Pancreas (tissue), 10 donors: ENCODE measurements at regions not wholly inside any gene's neighbourhood (a gene's known extent, or its start where the extent isn't known, plus 50 kb on each side); places are given as distances from the start of the nearest gene placed in this dataset.

Source experiments
- ATAC-seq, 4 donors: fragments of 200-7000 bp; cut with Tn5 transposase; one replicate each; pipeline versions ENCODE4 v1.8.0 to v1.9.1; 2020; ENCODE audit warnings: mild to moderate bottlenecking in 4 of 4, moderate library complexity in 4 of 4
- DNase-seq, 6 donors: peaks; one replicate each; pipeline ENCODE4 v3.0.0-alpha.2; 2020
- FAIRE-seq: peaks from 2 replicates; lab custom pipeline; 2012; peaks lifted over from hg19 to GRCh38; lab: Jason Lieb, UNC
- H3K27ac ChIP-seq, 4 donors: fragments of 200-600 bp; sonication (generic); 1 replicate in 3 of 4; 2 replicates in 1 of 4; pipeline versions ENCODE4 v1.5.0 to v1.8.0; 2020
- H3K27me3 ChIP-seq, 4 donors: fragments of 200-600 bp; one replicate each; pipeline ENCODE4 v1.8.0; 2021
- H3K36me3 ChIP-seq, 3 donors: fragments of 200-600 bp; sonication (generic) in 1 of 3; one replicate each; pipeline versions ENCODE4 v1.5.0 to v1.8.0; 2020 to 2021
- H3K4me1 ChIP-seq, 3 donors: fragments of 200-600 bp; one replicate each; pipeline ENCODE4 v1.8.0; 2021
- H3K4me3 ChIP-seq, 4 donors: fragments of 200-600 bp; sonication (generic) in 2 of 4; one replicate each; pipeline versions ENCODE4 v1.5.0 to v1.8.0; 2020 to 2021
- H3K9me3 ChIP-seq, 4 donors: fragments of 200-600 bp; one replicate each; pipeline ENCODE4 v1.8.0; 2021
- WGBS, 2 donors: extraction: QIAGEN DNeasy Blood & Tissue Kit; methylation state at CpG; one replicate each; pipeline ENCODE4 v1.1.7; 2013; 5-methylcytosine and 5-hydroxymethylcytosine counted together
- intact Hi-C, 3 donors: fragments of 100-400 bp; cut with DNase I; formaldehyde crosslinking; loops; one replicate each; pipeline versions ENCODE4 v1.11.1 to v1.14.2; 2022
- TF ChIP-seq, protein P1 (sequence below), 4 donors: fragments of 200-600 bp; sonication (generic) in 3 of 4; IDR thresholded peaks; one replicate each; pipeline versions ENCODE4 v1.5.0 to v1.8.0; 2021; ENCODE audit warnings: antibody characterized with exemption in 4 of 4
- donor health status: healthy with polysubstance abuse.
- donor health status: DM: no; HTN: no; CAD: no; lungs with moderate emphysema.
- donor health status: DM: no; HTN: no; CAD: no.
- donor health status: control.
- donor health status: control.
- donor health status: Bipolar disorder and iron deficiency.
- donor health status: DM: yes; HTN: yes; CAD: no.
- donor health status: DM: no; HTN: no; CAD: no.
- donor health status: DM: no; HTN: no; CAD: no.
- donor health status: DM: yes; HTN: yes; CAD: no.

GRCh38 chr6:113380591-113380990 is 476.6 kb upstream of the MARCKS start:
- Histone ChIP-seq H3K9me3 (no peaks in the 10 kb centered on the region), H3K4me3 (no peak overlapping the region), H3K27ac (no peak overlapping the region), H3K27me3 (no peaks in the 10 kb centered on the region), H3K4me1 (no peaks in the 10 kb centered on the region), H3K36me3 (no peaks in the 10 kb centered on the region)
- DNase-seq (no peak), FAIRE-seq (no peak), ATAC-seq (no peak)
- intact Hi-C loops: no loop called here
- TF ChIP-seq, protein P1, sequence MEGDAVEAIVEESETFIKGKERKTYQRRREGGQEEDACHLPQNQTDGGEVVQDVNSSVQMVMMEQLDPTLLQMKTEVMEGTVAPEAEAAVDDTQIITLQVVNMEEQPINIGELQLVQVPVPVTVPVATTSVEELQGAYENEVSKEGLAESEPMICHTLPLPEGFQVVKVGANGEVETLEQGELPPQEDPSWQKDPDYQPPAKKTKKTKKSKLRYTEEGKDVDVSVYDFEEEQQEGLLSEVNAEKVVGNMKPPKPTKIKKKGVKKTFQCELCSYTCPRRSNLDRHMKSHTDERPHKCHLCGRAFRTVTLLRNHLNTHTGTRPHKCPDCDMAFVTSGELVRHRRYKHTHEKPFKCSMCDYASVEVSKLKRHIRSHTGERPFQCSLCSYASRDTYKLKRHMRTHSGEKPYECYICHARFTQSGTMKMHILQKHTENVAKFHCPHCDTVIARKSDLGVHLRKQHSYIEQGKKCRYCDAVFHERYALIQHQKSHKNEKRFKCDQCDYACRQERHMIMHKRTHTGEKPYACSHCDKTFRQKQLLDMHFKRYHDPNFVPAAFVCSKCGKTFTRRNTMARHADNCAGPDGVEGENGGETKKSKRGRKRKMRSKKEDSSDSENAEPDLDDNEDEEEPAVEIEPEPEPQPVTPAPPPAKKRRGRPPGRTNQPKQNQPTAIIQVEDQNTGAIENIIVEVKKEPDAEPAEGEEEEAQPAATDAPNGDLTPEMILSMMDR (IDR thresholded peaks at IDR 0.05): no peak
- 52 to 53% methylated on average over 3 of the region's 3 CpGs for WGBS, 2 donors

DNA sequence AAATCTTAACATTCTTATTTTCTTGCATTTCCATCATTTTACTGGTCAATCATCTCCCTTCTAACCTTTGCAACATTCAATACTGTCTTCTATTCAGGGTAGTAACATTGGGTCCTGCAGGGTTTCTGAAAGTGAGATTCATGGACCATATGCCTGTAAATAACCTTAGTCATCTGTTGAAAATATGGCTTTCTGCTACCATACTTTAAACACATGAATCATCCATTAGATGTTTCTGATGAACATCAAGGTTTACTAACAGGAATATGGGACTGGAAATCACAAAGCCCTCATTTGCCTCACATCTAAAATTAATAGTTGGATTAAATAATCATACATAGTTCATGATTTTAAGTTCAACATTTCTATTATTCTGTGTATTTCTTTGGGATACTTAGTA is 475.9 kb upstream of the MARCKS start:
- Histone ChIP-seq H3K27me3 (no peaks in the 10 kb centered on the region), H3K9me3 (no peaks in the 10 kb centered on the region), H3K4me1 (no peaks in the 10 kb centered on the region), H3K36me3 (no peaks in the 10 kb centered on the region), H3K27ac (no peak overlapping the region), H3K4me3 (no peak overlapping the region)
- ATAC-seq: no peak
- intact Hi-C loops: no loop called here
- no peak for FAIRE-seq
- TF ChIP-seq, protein P1 (IDR thresholded peaks at IDR 0.05): no peak
- DNase-seq: no peak

DNA sequence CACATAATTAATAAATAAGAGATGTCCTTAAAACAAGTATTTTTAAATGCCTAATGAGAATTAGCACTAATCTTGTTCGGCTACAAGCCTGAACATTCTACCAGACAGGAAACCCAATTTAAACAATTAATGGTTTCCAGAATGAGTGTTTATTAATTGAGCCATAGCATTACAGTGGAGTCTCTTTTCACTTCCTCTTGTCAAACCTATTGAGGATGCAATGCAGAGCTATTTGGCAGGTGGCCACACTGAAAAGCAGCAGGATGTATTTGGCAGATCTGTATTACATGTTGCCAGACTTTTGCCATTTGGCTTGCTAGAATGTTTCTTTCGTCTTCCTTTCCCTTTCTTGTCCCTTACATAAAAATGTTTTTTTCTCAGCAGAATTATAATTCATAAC is 475.2 kb upstream of the MARCKS start:
- FAIRE-seq (no peak), ATAC-seq (peak in 2 of 4 donors; percentile 31 to 60), DNase-seq (peak in 2 of 6 donors; percentile 14 to 22)
- Histone ChIP-seq H3K4me1 (no peaks in the 10 kb centered on the region), H3K36me3 (no peaks in the 10 kb centered on the region), H3K9me3 (no peaks in the 10 kb centered on the region), H3K27me3 (no peaks in the 10 kb centered on the region), H3K4me3 (no peak overlapping the region), H3K27ac (no peak overlapping the region)
- intact Hi-C loops: no loop called here
- TF ChIP-seq, protein P1 (IDR thresholded peaks at IDR 0.05): no peak
- 58% methylated on average over 2 of the region's 2 CpGs for WGBS, 2 donors

GRCh38 chr6:113383701-113384100 is 473.4 kb upstream of the MARCKS start:
- 81 to 84% methylated on average over 2 of the region's 2 CpGs for WGBS, 2 donors
- no peak overlapping the region for H3K27ac ChIP-seq
- ATAC-seq (no peak), DNase-seq (no peak), FAIRE-seq (no peak)
- TF ChIP-seq, protein P1 (IDR thresholded peaks at IDR 0.05): no peak
- no peaks in the 10 kb centered on the region for H3K4me1 ChIP-seq
- H3K27me3 ChIP-seq: no peaks in the 10 kb centered on the region
- no peaks in the 10 kb centered on the region for H3K9me3 ChIP-seq
- no peak overlapping the region for H3K4me3 ChIP-seq
- H3K36me3 ChIP-seq: no peaks in the 10 kb centered on the region
- intact Hi-C loops: no loop called here

GRCh38 chr6:113385020-113385431 is 472.1 kb upstream of the MARCKS start:
- H3K27me3 ChIP-seq: no peaks in the 10 kb centered on the region
- ATAC-seq: no peak
- H3K27ac ChIP-seq: no peak overlapping the region
- TF ChIP-seq, protein P1 (IDR thresholded peaks at IDR 0.05): no peak
- no peaks in the 10 kb centered on the region for H3K4me1 ChIP-seq
- no peaks in the 10 kb centered on the region for H3K36me3 ChIP-seq
- no peaks in the 10 kb centered on the region for H3K9me3 ChIP-seq
- DNase-seq: no peak
- intact Hi-C loops: no loop called here
- WGBS, 2 donors: 78 to 87% methylated on average over 2 of the region's 2 CpGs
- no peak for FAIRE-seq
- H3K4me3 ChIP-seq: no peak overlapping the region
